SU-DHL-6 (cell line): ENCODE measurements at regions not wholly inside any gene's neighbourhood (a gene's known extent, or its start where the extent isn't known, plus 50 kb on each side); places are given as distances from the start of the nearest gene placed in this dataset.

Source experiments
- H2AFZ ChIP-seq: fragments of 200-600 bp; sonication (generic); 2 replicates; pipeline ENCODE4 v1.6.1; 2014; ENCODE audit warnings: low read depth, mild to moderate bottlenecking, moderate library complexity, mixed read lengths, antibody characterized with exemption, low read length; ENCODE audit not compliant: severe bottlenecking
- H3F3A ChIP-seq: fragments of 200-600 bp; shearing (Covaris generic); 2 replicates; pipeline ENCODE4 v1.6.0; 2016; ENCODE audit warnings: antibody characterized with exemption, mild to moderate bottlenecking; ENCODE audit not compliant: insufficient read depth
- H3K27ac ChIP-seq: fragments of 200-600 bp; sonication (generic); 2 replicates; pipeline ENCODE4 v1.5.1; 2016; ENCODE audit warnings: low read depth, mild to moderate bottlenecking, low read length, moderate library complexity, mixed read lengths
- H3K27me3 ChIP-seq: fragments of 200-600 bp; sonication (generic), shearing (Covaris generic); 2 replicates; pipeline ENCODE4 v1.6.0; 2014; ENCODE audit warnings: mild to moderate bottlenecking, low read length
- H3K36me3 ChIP-seq: fragments of 200-600 bp; sonication (generic); 2 replicates; pipeline ENCODE4 v1.6.1; 2014; ENCODE audit warnings: mild to moderate bottlenecking, low read length, mixed read lengths
- H3K4me2 ChIP-seq: fragments of 300-600, 200-600 bp; shearing (Covaris generic), sonication (generic); 2 replicates; pipeline ENCODE4 v1.6.0; 2014; ENCODE audit warnings: low read length, low read depth, mild to moderate bottlenecking; ENCODE audit not compliant: poor library complexity, severe bottlenecking
- H3K4me3 ChIP-seq: fragments of 200-600 bp; sonication (generic); 2 replicates; pipeline ENCODE4 v1.5.1; 2014; ENCODE audit warnings: antibody characterized with exemption, low read length, mild to moderate bottlenecking, mixed read lengths; ENCODE audit not compliant: insufficient read depth, poor library complexity, severe bottlenecking
- H3K79me2 ChIP-seq: fragments of 200-600 bp; sonication (generic); 2 replicates; pipeline ENCODE4 v1.6.1; 2014; ENCODE audit warnings: mild to moderate bottlenecking, low read length, moderate library complexity; ENCODE audit not compliant: insufficient read depth
- H3K9ac ChIP-seq: fragments of 200-600 bp; sonication (generic); 2 replicates; pipeline ENCODE4 v1.7.0; 2014; ENCODE audit warnings: mild to moderate bottlenecking, low read length
- H3K9me2 ChIP-seq: fragments of 200-600 bp; sonication (generic); replicated peaks from 2 replicates; pipeline ENCODE4 v1.6.1; 2014; ENCODE audit warnings: low read length; ENCODE audit not compliant: insufficient read depth
- H3K9me3 ChIP-seq: fragments of 200-600 bp; sonication (generic); 2 replicates; pipeline ENCODE4 v1.6.1; 2014; ENCODE audit warnings: low read length, mixed read lengths; ENCODE audit not compliant: insufficient read depth
- H4K20me1 ChIP-seq: fragments of 200-600 bp; sonication (generic); 2 replicates; pipeline ENCODE4 v1.6.1; 2014; ENCODE audit warnings: low read depth, mild to moderate bottlenecking, antibody characterized with exemption, low read length, moderate library complexity, mixed read lengths
- EZH2phosphoT487 ChIP-seq: fragments of 200-600 bp; sonication (generic), shearing (Covaris generic); conservative IDR thresholded peaks from 2 replicates; pipeline ENCODE4 v1.6.1; 2018; ENCODE audit warnings: mild to moderate bottlenecking, antibody characterized with exemption, low read length, moderate library complexity, mixed read lengths
- TF ChIP-seq, protein P1 (sequence below): fragments of 200-600 bp; sonication (generic); IDR thresholded peaks from one replicate; pipeline ENCODE4 v1.5.1; 2017; ENCODE audit warnings: antibody characterized with exemption, mild to moderate bottlenecking, low read length, moderate library complexity; ENCODE audit not compliant: insufficient read depth, poor library complexity, severe bottlenecking

DNA sequence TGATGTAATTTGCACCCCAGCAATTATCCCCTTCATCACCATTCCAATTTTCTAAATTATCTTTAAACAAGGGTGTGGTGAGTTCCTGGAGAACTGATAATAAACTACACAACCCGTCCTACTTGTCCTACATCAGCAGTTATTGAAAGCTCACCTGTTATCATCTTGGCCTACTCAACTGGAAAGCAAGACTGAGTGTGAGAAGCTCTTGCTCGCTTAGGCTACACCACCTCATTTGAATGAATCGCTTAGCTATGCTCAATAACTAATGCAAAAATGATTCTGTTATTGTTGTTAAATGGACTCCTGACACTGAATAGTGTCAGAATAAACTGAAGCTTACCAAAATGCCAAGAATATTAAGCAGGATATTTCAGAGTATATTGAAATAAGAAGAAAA, 115.4 kb upstream of the BTG1 start:
- Histone ChIP-seq H3K27me3 (no peaks in the 10 kb centered on the region), H2AFZ (no peak overlapping the region), H3K36me3 (no peaks in the 10 kb centered on the region)

DNA sequence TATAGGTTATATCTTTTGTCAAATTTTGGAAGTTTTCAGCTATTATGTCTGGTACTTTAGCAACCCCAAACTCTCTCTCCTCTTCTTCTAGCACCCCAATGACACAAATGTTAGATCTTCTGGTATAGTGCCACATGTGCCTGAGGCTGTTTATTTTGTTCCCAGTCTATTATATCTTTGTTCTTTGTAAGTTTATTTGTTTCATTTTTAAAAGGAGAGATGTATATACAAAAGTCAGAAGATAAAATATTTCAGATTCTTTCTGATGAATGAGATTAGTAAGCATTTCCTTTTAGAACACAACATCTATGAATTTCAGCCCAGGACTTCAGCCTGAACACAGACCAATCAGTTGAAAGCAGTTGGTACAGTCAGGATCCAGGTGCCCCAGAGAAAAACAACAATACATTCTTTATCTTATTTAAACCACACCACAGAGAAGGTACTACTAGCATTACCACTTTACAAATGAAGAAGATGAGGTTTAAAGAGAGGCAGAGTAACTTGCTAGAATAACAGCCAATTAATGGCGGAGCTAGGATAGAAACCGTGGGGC, 114.1 kb upstream of the BTG1 start:
- Histone ChIP-seq H3K4me3 (no peak overlapping the region), H3K9me2 (no peaks in the 10 kb centered on the region), H3K9me3 (no peaks in the 10 kb centered on the region), H3K27ac (no peak overlapping the region), H3K27me3 (no peaks in the 10 kb centered on the region), H3F3A (no peaks in the 10 kb centered on the region), H3K79me2 (no peaks in the 10 kb centered on the region), H3K4me2 (no peak overlapping the region), H3K9ac (no peak overlapping the region), H4K20me1 (no peaks in the 10 kb centered on the region), H2AFZ (no peak overlapping the region), H3K36me3 (no peaks in the 10 kb centered on the region)
- TF ChIP-seq EZH2phosphoT487, result no peak
- TF ChIP-seq, protein P1, sequence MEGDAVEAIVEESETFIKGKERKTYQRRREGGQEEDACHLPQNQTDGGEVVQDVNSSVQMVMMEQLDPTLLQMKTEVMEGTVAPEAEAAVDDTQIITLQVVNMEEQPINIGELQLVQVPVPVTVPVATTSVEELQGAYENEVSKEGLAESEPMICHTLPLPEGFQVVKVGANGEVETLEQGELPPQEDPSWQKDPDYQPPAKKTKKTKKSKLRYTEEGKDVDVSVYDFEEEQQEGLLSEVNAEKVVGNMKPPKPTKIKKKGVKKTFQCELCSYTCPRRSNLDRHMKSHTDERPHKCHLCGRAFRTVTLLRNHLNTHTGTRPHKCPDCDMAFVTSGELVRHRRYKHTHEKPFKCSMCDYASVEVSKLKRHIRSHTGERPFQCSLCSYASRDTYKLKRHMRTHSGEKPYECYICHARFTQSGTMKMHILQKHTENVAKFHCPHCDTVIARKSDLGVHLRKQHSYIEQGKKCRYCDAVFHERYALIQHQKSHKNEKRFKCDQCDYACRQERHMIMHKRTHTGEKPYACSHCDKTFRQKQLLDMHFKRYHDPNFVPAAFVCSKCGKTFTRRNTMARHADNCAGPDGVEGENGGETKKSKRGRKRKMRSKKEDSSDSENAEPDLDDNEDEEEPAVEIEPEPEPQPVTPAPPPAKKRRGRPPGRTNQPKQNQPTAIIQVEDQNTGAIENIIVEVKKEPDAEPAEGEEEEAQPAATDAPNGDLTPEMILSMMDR, result no peak

More for the DNA sequence above, 115.4 kb upstream of the BTG1 start:
- Histone ChIP-seq H3K9me2 (no peaks in the 10 kb centered on the region), H3K9ac (no peak overlapping the region), H3K4me3 (no peak overlapping the region), H3F3A (no peaks in the 10 kb centered on the region), H3K79me2 (no peaks in the 10 kb centered on the region), H3K4me2 (no peak overlapping the region), H3K9me3 (no peaks in the 10 kb centered on the region), H4K20me1 (no peaks in the 10 kb centered on the region), H3K27ac (no peak overlapping the region)
- TF ChIP-seq, protein P1, result no peak
- no peak for TF ChIP-seq EZH2phosphoT487

DNA sequence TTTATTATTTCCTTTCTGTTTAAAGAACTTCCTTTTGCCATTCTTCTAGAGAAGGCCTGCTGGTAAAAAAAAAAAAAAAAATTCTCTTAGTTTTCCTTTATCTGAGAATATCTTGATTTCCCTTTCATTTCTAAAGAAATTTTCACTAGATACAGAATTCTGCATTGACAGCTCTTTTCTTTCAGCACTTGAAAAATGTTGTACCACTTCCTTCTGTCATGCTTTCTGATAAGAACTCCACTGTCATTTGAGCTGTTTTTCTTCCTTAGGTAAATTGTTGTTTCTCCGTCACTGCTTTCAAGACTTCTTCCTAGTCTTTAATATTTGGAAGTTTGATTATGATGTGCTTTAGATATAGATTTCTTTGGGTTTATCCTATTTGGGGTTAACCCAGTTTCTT, 113.6 kb upstream of the BTG1 start:
- Histone ChIP-seq H3K9me3 (no peaks in the 10 kb centered on the region), H3K4me2 (no peak overlapping the region), H3K79me2 (no peaks in the 10 kb centered on the region)

More for the DNA sequence above, 113.6 kb upstream of the BTG1 start:
- no peak overlapping the region for H3K27ac ChIP-seq
- H3K36me3 ChIP-seq, result no peaks in the 10 kb centered on the region
- TF ChIP-seq, protein P1, result no peak
- TF ChIP-seq EZH2phosphoT487, result no peak
- no peaks in the 10 kb centered on the region for H4K20me1 ChIP-seq
- H3K9me2 ChIP-seq, result no peaks in the 10 kb centered on the region
- no peak overlapping the region for H3K9ac ChIP-seq
- no peaks in the 10 kb centered on the region for H3K27me3 ChIP-seq
- H2AFZ ChIP-seq, result no peak overlapping the region
- no peaks in the 10 kb centered on the region for H3F3A ChIP-seq
- no peak overlapping the region for H3K4me3 ChIP-seq
